HG02610 (cell line): ENCODE measurements at regions not wholly inside any gene's neighbourhood (a gene's known extent, or its start where the extent isn't known, plus 50 kb on each side); places are given as distances from the start of the nearest gene placed in this dataset.
"Not testable (repeated sequence)": the region's sequence is repeated elsewhere in the genome, so short reads cannot be mapped to it uniquely, and the experiment has no call there.

Source experiments
- ATAC-seq: cut with Tn5 transposase; IDR thresholded peaks from one replicate; pipeline ENCODE4 v1.9.1; 2021; ENCODE audit warnings: mild to moderate bottlenecking, moderate library complexity; ENCODE audit not compliant: unreplicated experiment

- not testable (repeated sequence) for ATAC-seq
Measured at GRCh38 chr21:10424887-10425145, 96.6 kb upstream of the TPTE start.

DNA sequence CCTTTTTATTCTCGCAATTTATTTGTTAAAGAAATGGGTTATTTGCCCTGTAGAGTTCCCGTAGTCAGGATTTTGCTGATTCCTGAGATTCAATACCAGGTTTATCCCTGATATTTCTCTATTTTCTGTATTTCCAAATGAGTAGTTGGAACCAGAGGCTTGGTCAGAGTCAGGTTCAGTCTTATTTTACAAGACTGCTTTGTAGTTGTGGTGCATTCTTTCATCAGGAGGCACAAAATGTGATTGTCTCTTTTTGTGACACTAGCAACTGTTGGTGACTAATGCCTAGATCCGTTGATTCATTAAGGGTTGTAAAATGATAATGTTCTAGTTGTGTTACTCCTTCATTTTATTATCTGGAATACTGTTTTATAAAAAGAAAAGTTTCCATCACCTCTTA lies 95.5 kb upstream of the TPTE start:
- ATAC-seq = no peak

DNA sequence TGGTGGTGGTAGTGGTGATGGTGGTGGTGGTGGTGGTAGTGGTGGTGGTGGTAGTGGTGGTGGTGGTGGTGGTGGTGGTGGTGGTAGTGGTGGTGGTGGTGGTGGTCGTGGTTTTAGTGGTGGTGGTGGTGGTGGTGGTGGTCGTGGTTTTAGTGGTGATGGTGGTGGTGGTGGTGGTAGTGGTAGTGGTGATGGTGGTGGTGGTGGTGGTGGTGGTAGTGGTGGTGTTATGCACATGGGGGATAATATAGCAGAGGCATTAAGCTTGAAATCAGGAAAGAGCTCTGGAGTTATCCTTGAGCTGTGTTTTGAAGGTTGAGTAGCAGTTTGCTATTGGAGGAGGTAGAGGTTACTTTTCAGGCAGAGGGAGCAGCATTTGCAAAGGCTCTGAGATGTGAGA lies 94.6 kb upstream of the TPTE start:
- not testable (repeated sequence) for ATAC-seq

DNA sequence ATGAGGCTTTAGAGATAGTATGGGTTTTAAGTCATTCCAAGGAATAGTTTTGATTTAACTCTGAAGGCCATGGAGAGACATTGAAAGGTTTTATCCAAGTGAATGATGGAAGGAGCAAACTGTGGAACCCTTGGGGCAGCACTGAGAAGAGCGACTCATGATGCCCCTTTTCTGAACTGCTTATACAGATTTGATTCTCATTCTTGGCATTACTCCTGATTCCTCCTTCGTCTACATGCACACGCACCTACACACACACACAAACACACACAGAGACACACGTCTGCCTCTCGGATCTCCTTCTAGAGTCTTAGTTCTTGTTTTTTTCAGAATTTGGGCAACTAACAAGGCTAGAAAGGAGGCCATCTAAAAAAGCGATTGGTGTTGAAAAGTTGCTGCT lies 94.1 kb upstream of the TPTE start:
- not testable (repeated sequence) for ATAC-seq

GRCh38 chr21:10428981-10429534 lies 92.3 kb upstream of the TPTE start:
- not testable (repeated sequence) for ATAC-seq

DNA sequence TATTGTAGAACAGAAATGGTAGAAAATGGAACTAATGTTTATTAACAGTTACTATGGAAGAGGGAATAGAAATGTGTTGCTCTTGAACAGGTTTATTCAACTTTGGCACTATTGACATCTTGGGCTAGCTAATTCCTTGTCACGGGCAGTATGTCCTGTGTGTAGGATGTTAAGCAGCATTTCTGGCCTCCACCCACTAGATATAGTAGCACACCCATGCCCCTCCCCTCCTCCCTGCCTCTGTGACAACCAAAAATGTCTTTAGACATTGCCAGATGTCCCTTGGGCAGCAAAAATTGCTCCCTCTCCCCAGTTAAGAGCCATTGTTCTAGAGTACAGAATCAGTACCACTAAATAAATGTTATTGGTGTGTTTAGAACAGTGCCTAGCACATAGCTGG lies 91.4 kb upstream of the TPTE start:
- no peak for ATAC-seq

GRCh38 chr21:10431995-10432394 lies 89.4 kb upstream of the TPTE start:
- ATAC-seq = not testable (repeated sequence)

DNA sequence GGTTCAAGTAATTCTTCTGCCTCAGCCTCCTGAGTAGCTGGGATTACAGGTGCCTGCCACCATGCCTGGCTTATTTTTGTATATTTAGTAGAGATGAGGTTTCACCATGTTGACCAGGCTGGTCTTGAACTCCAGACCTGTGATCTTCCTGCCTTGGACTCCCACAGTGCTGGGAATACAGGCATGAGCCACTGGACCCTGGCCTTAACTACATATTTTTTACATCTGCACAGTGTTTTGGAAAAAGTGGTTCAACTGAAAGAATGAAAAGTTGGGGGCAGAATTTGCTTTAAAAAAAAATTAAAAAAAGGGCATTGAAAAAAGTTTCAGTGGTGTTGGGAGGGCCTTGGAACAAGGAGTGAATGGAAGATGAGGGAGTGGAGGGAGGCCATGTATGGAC lies 88.9 kb upstream of the TPTE start:
- ATAC-seq = not testable (repeated sequence)

- not testable (repeated sequence) for ATAC-seq
Measured at GRCh38 chr21:10437977-10438376, 83.4 kb upstream of the TPTE start.

DNA sequence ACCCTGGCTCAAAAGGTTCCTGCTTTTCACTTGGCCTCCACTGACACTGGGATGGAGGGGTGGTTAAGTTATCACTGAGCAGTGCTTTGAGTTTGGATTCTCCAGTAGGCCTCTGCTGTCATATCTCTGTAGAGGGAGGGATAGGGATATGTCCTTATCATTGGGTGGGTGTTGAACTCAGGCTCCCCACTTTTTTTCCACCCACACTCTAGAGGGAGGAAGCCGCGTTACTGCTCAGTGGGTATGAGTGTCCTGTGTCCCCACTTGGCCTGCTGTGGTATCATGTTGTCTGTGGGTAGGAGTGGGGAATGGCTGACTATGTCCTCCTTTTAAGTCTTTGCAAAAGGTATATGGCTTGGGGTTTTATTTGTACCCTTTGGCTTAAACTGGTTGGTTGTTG lies 80.7 kb upstream of the TPTE start:
- not testable (repeated sequence) for ATAC-seq

DNA sequence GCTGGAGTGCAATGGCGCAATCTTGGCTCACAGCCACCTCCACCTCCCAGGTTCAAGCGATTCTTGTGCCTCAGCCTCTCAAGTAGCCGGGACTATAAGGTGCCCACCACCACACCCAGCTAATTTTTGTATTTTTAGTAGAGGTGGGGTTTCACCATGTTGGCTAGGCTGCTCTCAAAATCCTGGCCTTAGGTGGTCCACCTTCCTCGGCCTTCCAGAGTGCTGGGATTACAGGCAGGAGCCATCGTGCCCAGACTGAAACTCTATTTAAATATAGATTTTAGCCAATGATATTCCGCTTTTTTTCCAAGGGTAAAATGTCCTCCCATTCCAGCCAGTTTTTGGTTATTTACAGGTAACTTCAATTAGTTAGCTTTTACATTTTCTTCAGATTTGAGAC lies 79.4 kb upstream of the TPTE start:
- not testable (repeated sequence) for ATAC-seq

DNA sequence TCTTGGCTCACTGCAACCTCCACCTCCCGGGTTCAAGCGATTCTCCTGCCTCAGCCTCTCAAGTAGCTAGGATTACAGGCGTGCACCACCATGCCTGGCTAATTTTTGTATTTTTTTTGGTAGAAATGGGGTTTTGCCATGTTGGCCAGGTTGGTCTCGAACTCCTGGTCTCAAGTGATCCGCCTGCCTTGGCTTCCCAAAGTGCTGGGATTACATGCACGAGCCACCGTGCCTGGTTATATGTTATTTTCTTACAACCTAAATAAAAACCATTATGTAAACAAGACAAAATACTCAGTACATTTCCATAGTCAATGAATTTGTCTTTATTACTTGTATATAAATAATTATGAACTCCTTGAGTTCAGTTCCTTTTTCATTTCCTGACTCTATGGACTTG lies 75.7 kb upstream of the TPTE start:
- ATAC-seq = not testable (repeated sequence)

DNA sequence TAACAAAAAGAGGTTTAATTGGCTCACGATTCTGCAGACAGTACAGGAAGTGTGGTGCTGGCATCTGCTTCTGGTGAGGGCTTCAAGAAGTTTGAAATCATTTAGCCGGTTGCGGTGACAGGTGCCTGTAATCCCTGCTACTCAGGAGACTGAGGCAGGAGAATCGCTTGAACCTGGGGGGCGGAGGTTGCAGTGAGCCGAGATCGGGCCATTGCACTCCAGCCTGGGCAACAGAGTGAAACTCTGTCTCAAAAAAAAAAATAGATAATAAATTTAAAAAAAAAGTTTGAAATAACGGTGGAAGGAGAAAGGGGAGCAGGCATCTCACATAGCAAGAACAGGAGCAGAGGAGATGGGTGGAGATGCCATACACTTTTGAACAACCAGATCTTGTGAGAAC lies 71.9 kb upstream of the TPTE start:
- ATAC-seq = not testable (repeated sequence)

DNA sequence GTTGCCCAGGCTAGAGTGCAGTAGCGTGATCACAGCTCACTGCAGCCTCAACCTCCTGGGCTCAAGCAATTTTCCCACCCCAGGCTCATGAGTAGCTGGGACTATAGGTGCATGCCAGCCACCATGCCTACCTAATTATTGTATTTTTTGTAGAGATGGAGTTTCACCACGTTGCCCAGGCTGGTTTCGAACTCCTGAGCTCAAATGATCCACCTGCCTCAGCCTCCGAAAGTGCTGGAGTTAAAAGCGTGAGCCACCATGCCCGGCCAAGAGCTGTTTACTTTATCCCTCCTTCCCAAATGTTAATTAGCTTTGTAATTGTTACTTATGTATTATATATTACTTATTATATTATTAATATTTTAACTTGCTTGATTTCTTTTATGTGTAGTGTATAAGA lies 70.1 kb upstream of the TPTE start:
- not testable (repeated sequence) for ATAC-seq

- ATAC-seq = not testable (repeated sequence)
Measured at GRCh38 chr21:10457765-10458164, 63.6 kb upstream of the TPTE start.

DNA sequence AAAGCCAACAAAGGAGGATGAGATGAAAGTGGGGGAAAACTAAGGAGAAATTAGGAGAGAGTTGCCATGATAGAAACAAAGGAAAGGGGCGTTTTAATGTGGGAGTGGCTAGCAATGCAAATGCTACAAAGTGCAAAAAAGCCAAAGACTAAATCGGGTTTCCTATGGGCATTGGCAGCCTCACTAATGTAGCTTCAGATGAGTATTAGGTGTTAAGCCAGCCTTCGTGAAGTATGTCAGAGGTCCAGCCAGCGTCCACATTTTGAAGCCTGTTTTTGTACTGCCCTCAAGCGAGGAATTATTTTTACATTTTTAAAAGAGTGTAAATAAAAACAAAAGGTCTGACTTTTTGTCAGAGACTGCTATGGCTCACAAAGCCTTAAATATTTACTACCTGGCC lies 60.4 kb upstream of the TPTE start:
- ATAC-seq = not testable (repeated sequence)

DNA sequence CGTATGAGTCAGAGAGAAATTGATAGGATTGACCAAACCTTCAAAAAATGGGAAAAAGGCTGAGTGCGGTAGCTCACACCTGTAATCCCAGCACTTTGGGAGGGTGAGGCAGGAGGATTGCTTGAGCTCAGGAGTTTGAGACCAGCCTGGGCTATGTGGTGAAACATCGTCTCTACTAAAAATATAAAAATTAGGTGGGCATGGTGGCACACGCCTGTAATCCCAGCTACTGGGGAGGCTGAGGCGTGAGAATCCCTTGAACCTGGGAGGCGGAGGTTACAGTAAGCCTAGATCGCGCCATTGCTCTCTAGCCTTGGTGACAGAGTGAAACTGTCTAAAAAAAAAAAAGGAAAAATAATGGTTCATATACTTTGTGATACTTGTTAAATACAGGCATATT lies 59.9 kb upstream of the TPTE start:
- not testable (repeated sequence) for ATAC-seq

- no peak for ATAC-seq
Measured at GRCh38 chr21:10463156-10463555, 58.2 kb upstream of the TPTE start.

DNA sequence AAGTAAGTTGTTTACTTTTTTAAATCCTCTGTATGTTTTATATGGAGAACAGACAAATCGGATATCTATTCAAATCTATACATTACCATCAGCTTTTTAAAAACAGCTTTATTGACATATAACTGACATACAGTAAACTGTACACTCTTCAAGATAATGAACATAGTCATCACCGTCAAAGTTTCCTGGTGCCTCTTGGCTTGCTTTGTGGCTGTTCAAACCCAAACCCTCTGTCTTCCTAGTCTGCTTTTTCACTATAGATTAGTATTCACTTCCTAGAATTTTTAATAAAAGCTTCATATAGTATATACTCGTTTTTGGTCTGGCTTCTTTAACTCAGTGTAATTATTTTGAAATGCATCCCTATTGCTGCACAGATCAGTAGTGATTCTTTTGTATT lies 56.4 kb upstream of the TPTE start:
- no peak for ATAC-seq

- not testable (repeated sequence) for ATAC-seq
Measured at GRCh38 chr21:10465524-10466110, 55.8 kb upstream of the TPTE start.

DNA sequence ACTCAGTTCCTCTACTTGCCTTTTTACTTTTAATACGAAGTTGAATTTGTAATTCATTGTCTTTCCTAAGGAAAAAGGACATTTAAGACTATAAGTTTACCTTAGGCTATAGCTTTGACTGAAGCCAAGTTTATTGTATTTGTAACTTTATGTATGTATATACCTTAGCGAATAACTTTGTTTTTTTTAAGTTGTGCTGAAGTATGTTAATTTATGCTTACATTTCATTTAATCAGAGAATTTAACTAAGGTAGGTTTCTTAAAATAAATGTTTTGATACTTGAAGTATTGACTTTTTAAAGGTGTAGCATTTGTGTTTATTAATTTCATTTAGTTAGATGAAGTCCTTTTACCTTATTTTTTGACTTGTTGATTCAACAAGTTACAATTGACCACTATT lies 55.2 kb upstream of the TPTE start:
- ATAC-seq = no peak
